Heart left ventricle (tissue), 13 donors: ENCODE measurements at regions not wholly inside any gene's neighbourhood (a gene's known extent, or its start where the extent isn't known, plus 50 kb on each side); places are given as distances from the start of the nearest gene placed in this dataset.

Experiments
- CTCF ChIP-seq, 12 donors: fragments of 200-600 bp; sonication (generic) in 4 of 12; IDR thresholded peaks; one replicate each; pipeline versions ENCODE4 v1.5.0 to v1.8.0; 2018 to 2022; ENCODE audit warnings: antibody characterized with exemption in 12 of 12, mild to moderate bottlenecking in 5 of 12
- POLR2A ChIP-seq, 2 donors: fragments of 450-650 bp; IDR thresholded peaks; one replicate each; pipeline ENCODE4 v1.6.1; 2017; ENCODE audit warnings: antibody characterized with exemption in 2 of 2, mild to moderate bottlenecking in 2 of 2, moderate library complexity in 2 of 2
- donor health status: ischemic (EF 13 %, LVEDD 7.1; RV severe dilation, severe dysfunction).
- donor health status: DM: no; HTN: yes; CAD: no.
- donor health status: DM: no; HTN: no; CAD: no.
- donor health status: ischemic (EF 25% LVEDD 6.9; RV normal size, moderate dysfunction).
- donor health status: ischemic (EF 25% LVEDD 5.7; RV mildly dilated, moderate dysfunction).
- donor health status: ischemic (EF 35%, LVEDD 5.7; RV mildly dilated, moderate dysfunction).
- donor health status: nonischemic (EF 11% LVEDD 7.7; RV severe dilation, severe dysfunction).
- donor health status: DM: yes; HTN: yes; CAD: no.
- donor health status: PGD.
- donor health status: ischemic (EF 29% LVEDD 5.4; RV normal size, mild dysfunction).
- donor health status: nonischemic (EF 23%, LVEDD 6.1; RV moderate dilation, normal function).

GRCh38 chr12:108040947-108041346 lies 88.1 kb upstream of the WSCD2 start:
- TF ChIP-seq CTCF (IDR thresholded peaks at IDR 0.05) (no peak), POLR2A (IDR thresholded peaks at IDR 0.05) (no peak)
